LNCaP clone FGC (cell line): ENCODE measurements at regions not wholly inside any gene's neighbourhood (a gene's known extent, or its start where the extent isn't known, plus 50 kb on each side); places are given as distances from the start of the nearest gene placed in this dataset.

Experiments
- DNase-seq: peaks from one replicate; pipeline ENCODE4 v3.0.0-alpha.2; 2011; ENCODE audit warnings: low read depth
- H3K4me3 ChIP-seq: 2 replicates; pipeline ENCODE4 v1.5.1; 2011; ENCODE audit warnings: mild to moderate bottlenecking, low read depth, low read length, control low read depth
- CTCF ChIP-seq: IDR thresholded peaks from 2 replicates; pipeline ENCODE4 v1.5.1; 2012; ENCODE audit warnings: mild to moderate bottlenecking; ENCODE audit not compliant: control insufficient read depth, insufficient read depth; ENCODE audit errors: extremely low read depth

- H3K4me3 ChIP-seq: no peak overlapping the region
- DNase-seq: no peak
- no peak for TF ChIP-seq CTCF
These were observed 494.7 kb downstream of the CCSER2 start for GRCh38 chr10:84822931-84823630.

DNA sequence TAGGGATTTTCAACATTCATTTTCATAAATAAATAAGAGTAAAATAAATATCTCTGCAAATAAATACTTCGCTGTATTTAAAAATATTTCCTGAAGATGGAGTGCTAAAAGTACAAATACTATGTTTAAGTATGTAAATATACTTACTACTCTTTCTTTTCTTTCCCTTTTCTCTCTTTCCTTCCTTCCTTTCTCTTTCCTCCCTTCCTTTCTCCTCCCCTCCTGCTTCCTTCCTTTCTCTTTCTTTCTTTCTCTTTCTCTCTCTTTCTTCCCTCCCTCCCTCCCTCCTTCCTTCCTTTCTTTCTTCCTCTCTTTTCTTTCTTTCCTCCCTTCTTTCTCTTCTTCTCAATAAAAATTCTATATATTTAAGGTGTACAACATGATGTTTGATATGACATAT, 496.1 kb downstream of the CCSER2 start:
- no peak for DNase-seq
- no peak for TF ChIP-seq CTCF

GRCh38 chr10:84825330-84825729, 496.9 kb downstream of the CCSER2 start:
- H3K4me3 ChIP-seq: no peak overlapping the region
- DNase-seq: no peak
- no peak for TF ChIP-seq CTCF

More for the DNA sequence above, 496.1 kb downstream of the CCSER2 start:
- H3K4me3 ChIP-seq: no peak overlapping the region

DNA sequence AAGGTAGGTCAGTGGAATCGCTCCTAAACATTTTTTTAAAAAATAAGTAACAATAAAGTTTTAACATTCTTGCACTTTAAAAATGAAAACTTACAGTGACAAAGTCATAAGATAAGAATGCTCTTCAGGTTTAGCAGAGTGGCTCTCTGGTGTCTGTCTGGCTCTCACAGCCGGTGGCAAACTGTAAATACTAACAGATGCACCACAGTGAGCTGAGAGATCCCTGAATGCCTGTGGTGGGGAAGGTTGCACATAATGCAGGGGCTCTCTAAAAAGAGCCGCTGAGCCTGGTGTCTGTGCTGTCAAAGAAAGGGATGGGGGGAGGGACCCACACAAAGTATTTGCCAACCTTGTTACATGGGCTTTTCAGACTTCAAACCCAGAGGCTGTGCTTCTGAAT, 498.3 kb downstream of the CCSER2 start:
- TF ChIP-seq CTCF: no peak
- DNase-seq: no peak
- no peak overlapping the region for H3K4me3 ChIP-seq

- TF ChIP-seq CTCF: no peak
- no peak for DNase-seq
- H3K4me3 ChIP-seq: no peak overlapping the region
These were observed 500.7 kb downstream of the CCSER2 start for GRCh38 chr10:84829131-84829530.

GRCh38 chr10:84837041-84837812, 508.8 kb downstream of the CCSER2 start:
- H3K4me3 ChIP-seq: no peak overlapping the region
- no peak for TF ChIP-seq CTCF
- DNase-seq: no peak

DNA sequence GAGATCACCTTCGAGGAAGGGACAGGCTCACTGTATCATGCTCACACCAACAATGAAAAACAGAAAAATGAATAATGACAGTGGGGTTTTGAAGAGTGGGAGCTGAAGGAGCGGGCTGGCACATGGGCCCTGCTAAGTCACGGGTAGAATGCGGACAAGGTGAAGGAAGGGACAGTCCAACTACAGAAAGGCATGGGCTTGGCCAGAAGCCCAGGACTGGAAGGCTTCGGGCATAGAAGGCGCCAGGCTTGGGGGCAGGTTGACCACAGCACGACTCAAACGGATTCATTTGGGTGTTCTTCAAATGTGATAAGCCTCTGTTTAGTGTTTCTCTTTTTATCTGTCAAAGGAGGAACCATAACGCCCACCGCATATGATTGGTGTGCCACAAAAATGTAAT, 509.5 kb downstream of the CCSER2 start:
- TF ChIP-seq CTCF: no peak
- DNase-seq: no peak
- H3K4me3 ChIP-seq: no peak overlapping the region
